Tibial artery (tissue), 4 donors: ENCODE measurements at regions not wholly inside any gene's neighbourhood (a gene's known extent, or its start where the extent isn't known, plus 50 kb on each side); places are given as distances from the start of the nearest gene placed in this dataset.

ENCODE experiments used
- DNase-seq, 2 donors: peaks; one replicate each; pipeline ENCODE4 v3.0.0-alpha.2; 2019
- H3K27ac ChIP-seq, 2 donors: fragments of 200-600 bp; sonication (generic) in 1 of 2; 1 replicate in 1 of 2; 2 replicates in 1 of 2; pipeline ENCODE4 v1.5.1; 2018 to 2019; ENCODE audit warnings: mild to moderate bottlenecking in 1 of 2
- H3K27me3 ChIP-seq, 2 donors: fragments of 200-600 bp; sonication (generic) in 1 of 2; one replicate each; pipeline versions ENCODE4 v1.5.1 to v1.6.0; 2016 to 2019
- H3K36me3 ChIP-seq, 3 donors: fragments of 200-600 bp; sonication (generic) in 2 of 3; one replicate each; pipeline ENCODE4 v1.5.1; 2016 to 2019; ENCODE audit warnings: mild to moderate bottlenecking in 2 of 3
- H3K4me1 ChIP-seq, 4 donors: fragments of 200-600 bp; sonication (generic) in 2 of 4; 1 replicate in 3 of 4; 2 replicates in 1 of 4; pipeline ENCODE4 v1.5.1; 2016 to 2019
- H3K4me3 ChIP-seq, 2 donors: fragments of 200-600 bp; sonication (generic) in 1 of 2; 1 replicate in 1 of 2; 2 replicates in 1 of 2; pipeline ENCODE4 v1.5.1; 2018 to 2019; ENCODE audit warnings: mild to moderate bottlenecking in 2 of 2
- H3K9me3 ChIP-seq, 3 donors: fragments of 200-600 bp; sonication (generic) in 1 of 3; one replicate each; pipeline ENCODE4 v1.5.1; 2016 to 2019
- CTCF ChIP-seq, 2 experiments: fragments of 200-600 bp in 1 of 2; fragments of 450-650 bp in 1 of 2; IDR thresholded peaks; one replicate each; pipeline ENCODE4 v1.5.1; 2017 to 2019; ENCODE audit warnings: antibody characterized with exemption in 2 of 2, mild to moderate bottlenecking in 1 of 2, moderate library complexity in 1 of 2
- intact Hi-C: fragments of 100-400 bp; cut with DNase I; formaldehyde crosslinking; loops from one replicate; pipeline ENCODE4 v1.15.0; 2023; ENCODE audit warnings: low total_unique reads

DNA sequence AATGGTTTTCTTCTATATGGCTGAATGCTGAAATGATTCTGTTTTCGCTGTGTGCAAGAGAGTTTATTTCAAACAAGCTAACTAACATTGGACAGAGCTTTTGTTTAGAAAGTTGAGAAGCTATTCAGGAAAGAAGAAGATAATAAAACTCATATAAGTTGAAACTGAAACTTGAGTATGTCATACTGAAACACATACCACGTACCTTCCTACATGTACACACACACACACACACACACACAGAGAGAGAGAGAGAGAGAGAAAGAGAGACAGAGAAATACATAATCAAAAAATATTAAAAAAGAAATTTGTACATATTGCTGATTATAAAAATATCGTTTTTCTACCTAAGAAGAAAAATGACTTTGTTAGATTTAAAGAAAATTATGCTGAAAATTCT lies 561.9 kb upstream of the KCND2 start:
- no peaks in the 10 kb centered on the region for H3K4me1 ChIP-seq
- no peak overlapping the region for H3K4me3 ChIP-seq
- TF ChIP-seq CTCF (IDR thresholded peaks at IDR 0.05): no peak
- no peaks in the 10 kb centered on the region for H3K9me3 ChIP-seq
- DNase-seq: no peak
- H3K36me3 ChIP-seq: no peaks in the 10 kb centered on the region
- no peak overlapping the region for H3K27ac ChIP-seq
- intact Hi-C loops: no loop called here
- no peaks in the 10 kb centered on the region for H3K27me3 ChIP-seq

- Histone ChIP-seq H3K36me3 (no peaks in the 10 kb centered on the region), H3K4me1 (no peaks in the 10 kb centered on the region), H3K27me3 (no peaks in the 10 kb centered on the region), H3K9me3 (no peaks in the 10 kb centered on the region), H3K27ac (no peak overlapping the region), H3K4me3 (no peak overlapping the region)
- intact Hi-C loops: no loop called here
- DNase-seq: no peak
- TF ChIP-seq CTCF (IDR thresholded peaks at IDR 0.05): no peak
These were observed 560.0 kb upstream of the KCND2 start for GRCh38 chr7:119712886-119713462.

- Histone ChIP-seq H3K27me3 (no peaks in the 10 kb centered on the region), H3K4me3 (no peak overlapping the region), H3K9me3 (no peaks in the 10 kb centered on the region), H3K36me3 (no peaks in the 10 kb centered on the region), H3K27ac (no peak overlapping the region), H3K4me1 (no peaks in the 10 kb centered on the region)
- no peak for DNase-seq
- intact Hi-C loops: no loop called here
- TF ChIP-seq CTCF (IDR thresholded peaks at IDR 0.05): no peak
These were observed 559.4 kb upstream of the KCND2 start for GRCh38 chr7:119713606-119714005.

- no peaks in the 10 kb centered on the region for H3K9me3 ChIP-seq
- no peak for DNase-seq
- intact Hi-C loops: no loop called here
- no peak for TF ChIP-seq CTCF (IDR thresholded peaks at IDR 0.05)
- no peaks in the 10 kb centered on the region for H3K27me3 ChIP-seq
- H3K27ac ChIP-seq: no peak overlapping the region
- H3K4me3 ChIP-seq: no peak overlapping the region
- H3K36me3 ChIP-seq: no peaks in the 10 kb centered on the region
- no peaks in the 10 kb centered on the region for H3K4me1 ChIP-seq
These were observed 552.4 kb upstream of the KCND2 start for GRCh38 chr7:119720541-119720940.

DNA sequence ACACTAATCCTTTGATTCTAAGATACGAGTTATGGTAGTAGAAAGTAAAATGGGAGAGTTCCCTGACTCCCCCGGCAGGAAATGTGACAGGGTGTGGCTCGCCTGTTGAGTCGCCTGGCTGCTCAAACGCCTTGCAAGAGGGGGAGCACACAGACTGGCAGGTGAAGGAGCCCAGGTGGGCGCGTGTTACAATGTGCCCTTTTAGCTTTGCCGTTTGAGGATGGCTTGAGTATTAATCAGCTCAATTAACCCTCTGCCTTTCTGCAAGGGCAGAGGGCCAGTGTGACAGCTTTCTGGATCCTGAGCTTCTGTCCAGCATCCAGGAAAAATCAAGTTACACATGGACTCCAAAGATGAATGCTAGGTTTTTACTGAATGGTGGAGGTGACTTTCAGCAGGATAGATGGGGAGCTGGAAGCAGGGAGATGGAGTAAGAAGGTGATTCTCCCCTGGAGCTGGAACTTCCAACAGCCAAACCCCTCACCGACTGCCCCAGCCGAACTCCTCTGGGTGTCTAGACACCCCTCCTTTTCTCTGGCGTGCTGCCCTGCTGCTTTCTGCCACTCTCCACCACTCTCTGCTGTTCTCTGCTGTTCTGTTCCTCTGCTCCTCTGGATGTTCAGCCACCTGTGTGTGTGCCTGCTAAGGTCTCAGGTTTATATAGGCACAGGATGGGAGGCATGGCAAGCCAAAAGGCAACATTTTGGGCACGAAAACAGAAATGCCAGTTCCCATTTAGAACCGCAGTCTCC lies 548.8 kb upstream of the KCND2 start:
- no peak for TF ChIP-seq CTCF (IDR thresholded peaks at IDR 0.05)

More for the DNA sequence above, 548.8 kb upstream of the KCND2 start:
- Histone ChIP-seq H3K27ac (no peak overlapping the region), H3K36me3 (no peaks in the 10 kb centered on the region), H3K4me1 (no peaks in the 10 kb centered on the region), H3K27me3 (no peaks in the 10 kb centered on the region), H3K4me3 (no peak overlapping the region), H3K9me3 (no peaks in the 10 kb centered on the region)
- intact Hi-C loops: no loop called here
- DNase-seq: no peak
